Glomerular visceral epithelial cell (primary cell): ENCODE measurements at regions not wholly inside any gene's neighbourhood (a gene's known extent, or its start where the extent isn't known, plus 50 kb on each side); places are given as distances from the start of the nearest gene placed in this dataset.

Experiments used
- DNase-seq: peaks from one replicate; pipeline ENCODE4 v3.0.0-alpha.2; 2016; ENCODE audit errors: extremely low spot score

DNA sequence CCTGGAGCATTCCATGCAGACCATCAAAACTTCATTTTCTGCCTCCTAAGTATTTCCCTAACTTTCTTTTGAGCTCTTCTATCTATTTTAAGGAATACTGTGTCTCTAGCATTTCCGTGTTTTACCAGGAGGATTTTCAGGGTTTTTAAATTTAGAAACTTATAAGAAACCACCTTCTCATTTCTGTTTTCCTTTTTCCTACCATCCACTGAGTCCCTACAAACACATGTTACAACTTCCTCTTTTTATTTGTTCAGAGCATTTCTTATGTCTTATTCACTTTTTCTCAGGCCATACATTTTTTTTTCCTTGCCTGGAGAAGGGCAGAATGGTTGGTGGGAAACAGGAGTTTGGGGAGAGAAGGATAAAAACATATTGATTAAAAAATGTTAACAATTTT, 130.0 kb upstream of the BMP5 start:
- DNase-seq: no peak

DNA sequence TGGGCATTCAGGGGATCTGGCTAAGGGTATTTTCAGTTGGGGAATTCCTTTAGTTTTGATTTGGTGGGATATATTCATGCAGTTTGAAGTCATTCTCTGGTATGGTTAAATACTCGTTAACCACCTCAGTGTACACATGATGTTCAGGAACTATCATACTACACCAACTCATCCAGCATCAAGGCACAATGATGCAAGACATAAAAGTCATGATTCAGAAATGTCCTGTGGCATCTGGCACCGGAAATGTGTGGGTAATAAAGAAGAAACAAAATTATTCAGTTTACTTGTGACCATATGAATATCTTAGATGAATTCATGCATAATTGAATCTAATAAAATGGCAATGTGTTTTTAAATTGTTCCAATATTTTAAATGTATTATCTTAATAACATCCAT, 129.0 kb upstream of the BMP5 start:
- DNase-seq: no peak

DNA sequence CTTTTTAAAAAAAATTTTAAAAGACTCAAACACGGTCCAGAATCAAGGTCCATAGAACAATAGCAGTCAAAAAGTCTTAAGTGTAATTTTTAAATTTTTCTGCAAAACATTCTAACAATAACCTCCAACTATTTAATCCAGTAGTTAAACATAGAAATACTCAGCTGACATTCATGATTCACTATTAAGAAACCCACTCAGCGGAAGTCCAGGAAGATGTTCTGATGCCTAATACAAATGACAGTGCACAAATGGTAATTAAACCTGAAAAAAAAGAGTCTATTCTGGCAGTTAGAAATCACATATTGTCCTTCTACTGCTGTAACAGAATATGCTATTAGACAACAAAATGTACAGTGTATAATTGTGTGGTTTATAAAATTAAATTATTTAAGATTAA, 128.2 kb upstream of the BMP5 start:
- DNase-seq: no peak

DNA sequence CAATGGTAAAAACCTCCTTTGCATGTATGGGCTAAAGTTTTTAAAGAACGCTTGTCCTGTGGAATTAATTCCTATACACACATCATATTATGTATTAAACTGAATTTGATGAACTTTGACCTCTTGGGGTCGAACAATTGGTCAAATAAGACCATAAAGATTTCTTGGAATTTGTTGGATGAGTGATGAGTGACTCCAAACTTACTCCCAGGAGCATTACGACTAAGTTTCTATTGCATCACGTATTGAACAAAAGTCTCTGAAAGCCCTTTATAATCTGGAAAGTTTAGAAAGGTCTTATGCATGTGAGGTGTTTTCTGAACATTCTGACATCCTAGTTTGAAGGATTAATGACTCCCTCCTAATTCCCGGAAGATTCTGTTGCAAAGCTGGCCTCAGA, 126.9 kb upstream of the BMP5 start:
- no peak for DNase-seq

DNA sequence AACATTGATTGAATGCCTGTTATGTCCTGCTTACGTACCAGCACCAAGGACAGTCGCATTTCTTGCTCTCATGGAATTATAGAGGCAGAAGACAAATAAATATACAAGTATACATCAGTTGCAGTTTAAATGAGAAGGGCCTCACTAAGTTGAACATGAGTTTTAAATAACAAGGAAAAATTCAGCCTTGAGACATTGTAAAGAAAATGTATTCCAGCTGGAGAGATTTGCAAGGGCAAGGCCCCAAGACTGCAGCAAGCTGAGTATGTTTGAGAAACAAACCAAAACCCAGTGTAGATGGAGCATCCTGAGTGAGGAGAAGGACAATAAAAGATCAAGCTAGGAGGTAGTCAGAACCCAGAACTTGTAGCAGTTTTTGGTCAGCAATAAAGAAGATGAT, 123.2 kb upstream of the BMP5 start:
- no peak for DNase-seq

GRCh38 chr6:55997223-55997874, 122.0 kb upstream of the BMP5 start:
- DNase-seq: peak; percentile 2

DNA sequence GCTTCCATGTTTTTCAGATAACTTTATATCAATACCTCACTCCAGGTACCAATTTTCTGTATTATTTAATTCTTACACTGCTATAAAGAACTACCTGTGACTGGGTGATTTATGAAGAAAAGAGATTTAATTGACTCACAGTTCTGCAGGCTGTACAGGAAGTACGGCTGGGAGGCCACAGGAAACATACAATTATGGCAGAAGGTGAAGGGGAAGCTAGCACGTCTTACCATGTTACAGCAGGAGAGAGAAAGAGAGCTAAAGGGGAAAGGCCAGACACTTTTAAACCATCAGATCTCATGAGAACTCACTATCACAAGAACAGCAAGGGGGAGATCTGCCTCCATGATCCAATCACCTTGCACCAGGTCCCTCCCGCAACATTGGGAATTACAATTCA, 119.1 kb upstream of the BMP5 start:
- DNase-seq: no peak

- DNase-seq: no peak
These were observed 118.0 kb upstream of the BMP5 start for GRCh38 chr6:55993418-55993817.

GRCh38 chr6:55992546-55992945, 117.2 kb upstream of the BMP5 start:
- no peak for DNase-seq

DNA sequence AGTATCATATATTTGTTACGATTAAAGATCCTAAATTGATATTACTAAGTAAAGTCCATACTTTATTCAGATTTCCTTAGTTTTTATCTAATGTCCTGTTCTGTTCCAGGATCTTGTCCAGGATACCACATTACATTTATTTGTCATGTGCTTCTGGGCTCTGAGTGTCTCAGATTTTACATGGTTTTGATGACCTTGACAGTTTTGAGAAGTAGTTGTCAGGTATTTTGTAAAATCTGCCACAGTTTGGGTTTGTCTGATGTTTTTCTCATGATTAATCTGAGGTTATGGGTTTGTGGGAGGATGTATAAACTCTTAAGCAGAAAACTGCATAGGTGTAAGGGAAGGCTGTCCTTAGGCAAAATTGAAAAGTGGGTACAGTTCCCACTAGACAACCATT, 109.9 kb upstream of the BMP5 start:
- no peak for DNase-seq

GRCh38 chr6:55983861-55984260, 108.5 kb upstream of the BMP5 start:
- no peak for DNase-seq

DNA sequence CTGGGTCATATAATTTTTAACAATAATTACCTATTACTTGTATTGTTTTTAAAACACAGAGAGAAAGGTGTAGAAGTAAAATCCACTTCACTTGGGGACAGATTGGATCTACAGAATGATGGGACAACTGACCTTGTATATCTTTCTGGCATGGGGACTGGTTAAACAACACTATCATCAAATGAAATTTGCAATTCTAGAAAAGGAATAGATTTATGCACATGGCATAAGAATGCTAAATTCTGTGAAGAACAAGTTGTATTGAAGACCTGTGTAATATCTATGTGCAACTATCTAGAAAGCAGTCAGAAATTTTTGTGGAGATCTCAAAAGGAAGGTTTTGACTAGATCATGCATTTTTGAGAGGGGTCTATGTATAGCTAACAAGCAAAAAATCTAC, 106.3 kb upstream of the BMP5 start:
- no peak for DNase-seq

DNA sequence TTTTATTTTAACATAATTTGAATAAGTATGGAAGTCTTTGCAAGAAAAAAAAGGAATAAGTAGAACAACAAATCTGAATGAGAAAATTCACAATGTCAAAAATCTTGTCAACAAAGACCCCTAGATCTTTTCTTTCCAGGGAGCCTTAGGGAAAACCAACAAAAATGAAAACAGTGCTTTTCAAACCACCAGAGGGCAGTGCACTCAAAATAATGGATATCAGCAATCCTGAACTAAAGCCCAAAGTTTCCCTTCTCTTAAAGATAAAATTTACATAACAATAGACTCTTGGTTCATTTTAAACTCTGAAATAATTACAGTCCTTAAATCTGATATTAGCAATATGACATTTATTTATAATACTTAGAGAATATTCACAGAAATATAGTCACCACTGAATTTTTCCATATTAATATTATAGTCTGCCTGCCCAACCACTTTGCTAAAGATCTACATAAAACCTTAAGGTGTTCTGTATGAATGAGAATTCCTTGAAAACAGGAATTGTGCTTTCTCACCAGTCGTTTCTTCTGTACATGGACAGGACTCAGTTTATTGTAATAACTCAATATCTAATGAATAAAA, 105.3 kb upstream of the BMP5 start:
- peak; percentile 47 for DNase-seq

- no peak for DNase-seq
These were observed 104.1 kb upstream of the BMP5 start for GRCh38 chr6:55979526-55979925.

- no peak for DNase-seq
These were observed 102.7 kb upstream of the BMP5 start for GRCh38 chr6:55977959-55978665.

GRCh38 chr6:55974688-55975087, 99.3 kb upstream of the BMP5 start:
- DNase-seq: no peak

DNA sequence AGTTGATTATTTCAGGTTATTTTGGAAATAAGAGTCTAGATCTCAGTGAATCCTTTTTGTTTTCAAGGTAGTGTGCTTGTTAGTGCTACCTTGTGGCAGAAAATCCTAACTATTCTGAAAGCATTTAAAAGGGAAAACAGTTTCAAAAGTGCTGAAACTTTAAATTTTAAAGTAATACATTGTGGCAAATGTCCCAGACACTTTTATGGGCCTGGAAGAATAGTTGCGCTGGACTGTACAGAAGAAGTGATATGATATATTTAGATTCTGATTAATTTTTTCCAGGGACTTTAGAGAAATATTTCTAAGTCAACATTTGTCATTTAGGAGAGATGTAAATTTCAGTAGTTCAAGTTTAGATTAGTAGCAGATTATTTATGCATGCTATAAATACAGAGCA, 96.7 kb upstream of the BMP5 start:
- DNase-seq: no peak

DNA sequence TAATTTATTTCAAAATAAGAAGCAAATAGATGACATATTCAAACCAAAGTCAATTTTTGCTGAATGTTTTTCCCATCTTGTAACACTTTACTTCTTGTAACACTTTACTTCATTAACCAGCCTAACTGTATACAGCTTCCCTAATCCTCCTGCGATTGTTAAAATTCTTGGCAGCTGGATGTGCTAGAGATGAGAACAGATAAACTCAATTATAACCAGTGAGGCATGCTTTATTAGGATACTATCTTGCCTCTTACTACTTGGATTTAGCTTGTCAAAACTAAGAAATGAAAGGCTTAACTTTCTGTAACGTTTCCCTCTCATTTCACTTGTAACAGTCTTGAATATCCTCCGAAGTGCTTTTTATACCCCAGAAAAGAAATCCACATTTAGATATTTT, 94.1 kb upstream of the BMP5 start:
- DNase-seq: no peak

GRCh38 chr6:55968926-55969325, 93.5 kb upstream of the BMP5 start:
- DNase-seq: no peak

- DNase-seq: no peak
These were observed 88.7 kb upstream of the BMP5 start for GRCh38 chr6:55964136-55964535.

- no peak for DNase-seq
These were observed 87.9 kb upstream of the BMP5 start for GRCh38 chr6:55963301-55963700.

GRCh38 chr6:55960344-55960743, 85.0 kb upstream of the BMP5 start:
- no peak for DNase-seq

DNA sequence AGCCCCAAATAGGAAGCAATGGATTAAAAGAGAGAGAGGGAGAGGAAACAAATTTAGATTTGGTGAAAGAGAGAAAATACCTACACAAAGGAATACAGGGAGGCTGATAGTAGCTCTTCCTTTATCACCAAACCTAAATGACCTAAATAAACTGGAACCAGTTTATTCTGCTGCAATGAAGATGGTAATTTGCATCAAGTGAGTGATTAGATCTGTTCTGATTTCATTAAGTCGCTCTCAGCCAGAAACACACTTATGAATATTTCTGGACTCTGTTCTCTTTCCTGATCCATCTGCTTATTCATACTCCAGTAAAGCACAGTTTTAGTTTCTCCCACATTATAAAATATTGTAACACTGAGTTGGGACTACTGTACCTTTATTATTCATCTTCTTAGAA, 83.4 kb upstream of the BMP5 start:
- no peak for DNase-seq
